Astrocyte of the cerebellum (primary cell): ENCODE measurements at regions not wholly inside any gene's neighbourhood (a gene's known extent, or its start where the extent isn't known, plus 50 kb on each side); places are given as distances from the start of the nearest gene placed in this dataset.
A peak's percentile ranks its signal among the peaks of the same experiment; 100 is the strongest.

Experiments
- DNase-seq: peaks from one replicate; pipeline ENCODE4 v3.0.0-alpha.2; 2011; ENCODE audit warnings: low read depth
- H3K4me3 ChIP-seq: 2 replicates; pipeline ENCODE4 v1.5.1; 2011; ENCODE audit warnings: mild to moderate bottlenecking, low read depth, low read length, moderate library complexity
- in situ Hi-C: cut with HindIII; loops from 2 replicates; pipeline ENCODE4 v1.10.0; 2017; ENCODE audit warnings: low sequenced_read_pairs
- TF ChIP-seq, protein P1 (sequence below): IDR thresholded peaks from 2 replicates; pipeline ENCODE4 v1.5.1; 2012; ENCODE audit warnings: low read length, low read depth, moderate library complexity, mild to moderate bottlenecking; ENCODE audit errors: missing control alignments

DNA sequence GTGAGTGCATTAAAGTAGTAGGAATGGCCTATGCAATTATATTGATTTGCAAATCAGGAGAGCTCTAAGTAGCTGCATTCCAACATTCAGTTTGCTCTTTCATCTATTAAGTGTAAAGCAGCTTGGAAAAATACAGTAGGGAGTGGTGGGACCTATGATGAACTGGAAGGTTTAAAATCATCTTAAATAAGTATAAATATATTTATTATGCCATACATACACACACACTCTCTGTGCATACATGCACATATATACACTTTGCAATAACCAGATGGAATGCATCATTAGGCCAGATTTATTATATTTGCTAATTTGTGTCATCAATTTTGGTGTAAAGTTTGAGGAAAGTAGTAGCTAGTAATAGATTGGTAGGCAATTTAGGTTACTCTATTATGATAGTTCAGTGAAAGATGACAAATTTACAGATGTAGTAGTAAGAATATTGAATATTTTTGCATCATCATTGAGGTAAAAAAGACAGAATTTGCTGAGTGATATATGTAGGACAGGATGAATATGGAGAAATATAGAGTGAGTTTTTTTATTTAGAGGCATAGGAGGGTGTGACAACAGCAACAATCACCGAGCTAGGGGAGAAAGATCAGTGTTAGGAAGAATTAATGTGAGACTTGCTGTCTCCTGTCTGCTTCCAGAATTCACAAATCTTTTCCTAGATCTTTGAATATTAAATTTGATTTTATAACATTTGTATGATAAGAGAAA, 961.0 kb upstream of the CDH2 start:
- no peak for DNase-seq
- in situ Hi-C loops: no loop called here
- H3K4me3 ChIP-seq: no peak overlapping the region
- TF ChIP-seq, protein P1, sequence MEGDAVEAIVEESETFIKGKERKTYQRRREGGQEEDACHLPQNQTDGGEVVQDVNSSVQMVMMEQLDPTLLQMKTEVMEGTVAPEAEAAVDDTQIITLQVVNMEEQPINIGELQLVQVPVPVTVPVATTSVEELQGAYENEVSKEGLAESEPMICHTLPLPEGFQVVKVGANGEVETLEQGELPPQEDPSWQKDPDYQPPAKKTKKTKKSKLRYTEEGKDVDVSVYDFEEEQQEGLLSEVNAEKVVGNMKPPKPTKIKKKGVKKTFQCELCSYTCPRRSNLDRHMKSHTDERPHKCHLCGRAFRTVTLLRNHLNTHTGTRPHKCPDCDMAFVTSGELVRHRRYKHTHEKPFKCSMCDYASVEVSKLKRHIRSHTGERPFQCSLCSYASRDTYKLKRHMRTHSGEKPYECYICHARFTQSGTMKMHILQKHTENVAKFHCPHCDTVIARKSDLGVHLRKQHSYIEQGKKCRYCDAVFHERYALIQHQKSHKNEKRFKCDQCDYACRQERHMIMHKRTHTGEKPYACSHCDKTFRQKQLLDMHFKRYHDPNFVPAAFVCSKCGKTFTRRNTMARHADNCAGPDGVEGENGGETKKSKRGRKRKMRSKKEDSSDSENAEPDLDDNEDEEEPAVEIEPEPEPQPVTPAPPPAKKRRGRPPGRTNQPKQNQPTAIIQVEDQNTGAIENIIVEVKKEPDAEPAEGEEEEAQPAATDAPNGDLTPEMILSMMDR: no peak

DNA sequence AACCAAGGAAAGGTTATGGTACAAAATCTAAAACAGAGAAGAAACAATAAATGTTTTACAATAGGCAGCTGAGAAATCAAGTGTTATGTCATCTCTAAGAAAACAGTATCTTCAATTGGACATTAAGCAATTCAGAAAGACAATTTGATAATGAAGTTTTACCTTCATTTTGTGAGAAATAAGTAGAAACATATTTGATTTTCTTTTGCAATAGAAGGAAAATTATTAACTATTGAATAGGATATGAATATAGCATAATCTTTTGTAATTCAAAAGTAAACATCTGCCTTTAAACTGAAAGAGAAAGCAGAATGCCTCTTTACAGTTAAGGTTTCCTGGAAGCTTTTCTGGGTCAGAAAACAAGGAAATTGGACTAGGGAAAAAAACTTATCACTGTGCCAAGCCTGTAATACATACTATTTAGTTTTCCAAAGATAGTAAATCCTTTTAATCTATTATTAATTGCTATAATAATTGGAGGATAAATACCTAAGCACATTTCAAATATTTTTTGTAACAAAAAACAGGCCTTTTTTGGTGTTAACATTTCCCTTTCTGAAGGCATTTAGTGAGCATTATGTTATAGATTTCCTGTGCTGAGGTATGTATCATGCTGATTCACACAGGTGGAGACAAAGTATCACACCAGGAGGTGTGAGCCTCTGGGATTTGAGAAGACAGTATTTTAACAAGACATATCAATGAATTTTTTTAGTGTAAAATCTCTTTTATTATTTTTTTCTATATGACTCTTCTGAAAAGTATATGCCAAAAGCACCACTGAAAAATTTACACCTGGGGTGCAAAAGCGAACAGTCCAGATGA, 947.0 kb upstream of the CDH2 start:
- in situ Hi-C loops: no loop called here
- no peak overlapping the region for H3K4me3 ChIP-seq
- DNase-seq: no peak
- TF ChIP-seq, protein P1: no peak

DNA sequence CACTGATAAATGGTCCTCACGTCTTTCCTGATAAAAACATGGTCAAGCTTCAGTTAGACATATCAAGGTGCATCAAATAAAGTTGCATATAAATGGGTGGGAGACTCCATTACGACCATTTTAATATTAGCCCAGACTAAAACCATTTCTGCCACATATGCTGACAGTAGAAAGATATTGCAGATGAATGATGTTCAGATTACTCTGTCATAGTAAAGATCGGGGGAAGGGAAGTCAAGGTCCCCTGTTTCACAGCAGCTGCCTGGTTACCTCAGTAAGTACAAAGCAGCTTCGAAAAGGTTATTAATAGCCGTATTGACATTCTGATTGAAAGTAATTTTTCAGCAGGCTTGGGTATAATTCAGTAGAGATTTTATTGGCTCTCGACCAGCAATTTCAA, 927.7 kb upstream of the CDH2 start:
- in situ Hi-C loops: no loop called here
- H3K4me3 ChIP-seq: no peak overlapping the region
- TF ChIP-seq, protein P1: no peak
- no peak for DNase-seq

DNA sequence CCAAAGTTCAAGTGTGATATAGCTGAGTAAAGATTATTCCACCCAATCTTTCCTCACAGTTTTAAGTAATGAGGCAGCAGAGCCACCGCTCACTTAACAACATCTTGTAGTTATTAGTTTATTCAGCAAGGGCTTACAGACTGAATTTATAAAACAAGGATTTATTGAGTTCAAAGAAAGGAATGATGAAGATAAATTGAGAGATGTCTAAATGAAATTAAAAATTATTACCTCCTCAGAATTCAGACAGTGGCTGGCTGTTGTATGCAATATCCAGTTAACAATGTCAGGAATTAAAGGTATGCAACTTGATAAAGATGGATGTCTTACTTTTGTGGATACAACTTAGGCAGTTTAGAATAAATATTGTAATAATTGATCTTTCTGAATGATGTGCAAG, 927.3 kb upstream of the CDH2 start:
- in situ Hi-C loops: no loop called here
- no peak overlapping the region for H3K4me3 ChIP-seq
- TF ChIP-seq, protein P1: no peak
- no peak for DNase-seq

DNA sequence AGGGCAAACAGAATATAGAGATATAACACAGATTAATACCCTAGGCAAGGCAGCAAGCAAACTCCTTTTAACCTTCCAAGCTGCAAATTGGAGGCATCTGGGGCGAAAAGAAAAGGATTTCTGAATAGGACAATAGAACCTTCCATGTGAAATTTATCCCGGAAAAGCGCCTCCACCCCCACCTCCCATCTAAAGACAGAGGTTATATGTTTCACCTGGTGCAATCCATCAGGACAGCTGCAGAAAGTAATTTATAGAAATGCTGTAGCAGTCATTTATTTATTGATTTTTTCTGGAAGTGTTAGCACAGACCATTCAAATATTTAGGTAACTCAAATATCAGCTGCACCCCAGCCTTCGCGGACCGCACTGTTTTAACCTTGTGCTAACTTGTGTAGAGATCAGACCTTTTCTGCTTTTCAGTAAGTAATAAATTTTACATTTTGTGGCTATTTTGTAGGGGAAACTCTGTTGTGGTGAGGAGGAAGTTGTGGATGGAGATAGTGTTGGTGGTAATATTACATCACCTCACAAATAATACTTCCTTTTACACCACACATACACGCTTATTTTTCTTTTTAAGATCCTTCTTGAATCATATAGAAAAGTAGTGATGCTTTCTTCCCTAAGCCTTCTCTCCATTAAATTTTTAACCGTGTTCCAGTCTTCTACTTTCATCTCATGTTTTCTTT, 919.3 kb upstream of the CDH2 start:
- in situ Hi-C loops: no loop called here
- DNase-seq: no peak
- H3K4me3 ChIP-seq: no peak overlapping the region
- TF ChIP-seq, protein P1: no peak

DNA sequence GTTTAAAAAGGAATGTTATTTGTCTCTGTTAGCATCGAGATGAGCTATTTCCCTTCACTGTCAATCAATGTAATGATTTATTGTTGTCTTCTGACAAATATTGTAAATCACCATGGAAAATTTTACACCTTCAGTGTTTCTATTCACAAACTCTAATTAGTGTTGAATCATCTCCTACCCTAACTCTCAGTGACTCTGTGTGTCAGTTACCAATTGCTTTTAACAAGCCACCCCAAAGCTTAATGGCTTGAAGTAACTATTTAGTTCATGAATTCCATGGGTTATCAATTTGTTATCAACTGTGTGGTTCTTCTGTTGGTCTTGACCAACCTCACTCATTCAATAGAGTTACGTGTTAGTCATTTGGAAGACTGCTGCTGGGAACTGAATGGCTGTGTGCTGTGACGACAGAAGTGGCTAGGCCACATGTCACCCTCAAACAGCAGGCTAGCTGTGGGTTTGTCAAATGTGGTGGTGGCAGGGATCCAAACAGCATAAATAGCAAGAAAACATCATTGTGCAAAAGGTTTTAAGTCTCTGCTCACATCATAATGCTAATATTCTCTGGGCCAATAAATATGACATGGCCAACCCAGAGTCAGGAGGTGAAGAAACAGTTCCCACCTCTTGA, 910.8 kb upstream of the CDH2 start:
- peak; percentile 48 for DNase-seq
- TF ChIP-seq, protein P1: no peak
- in situ Hi-C loops: no loop called here
- H3K4me3 ChIP-seq: no peak overlapping the region
